Vagina (tissue), 2 donors: ENCODE measurements at regions not wholly inside any gene's neighbourhood (a gene's known extent, or its start where the extent isn't known, plus 50 kb on each side); places are given as distances from the start of the nearest gene placed in this dataset.

Experiments used
- DNase-seq, 2 donors: peaks; one replicate each; pipeline ENCODE4 v3.0.0-alpha.2; 2017; ENCODE audit errors: extremely low spot score in 2 of 2
- H3K27ac ChIP-seq: fragments of 200-600 bp; sonication (generic); one replicate; pipeline ENCODE4 v1.5.1; 2019
- H3K27me3 ChIP-seq: fragments of 200-600 bp; sonication (generic); one replicate; pipeline ENCODE4 v1.5.1; 2019
- H3K36me3 ChIP-seq, 2 donors: fragments of 200-600 bp; sonication (generic); one replicate each; pipeline ENCODE4 v1.5.1; 2017 to 2019
- H3K4me1 ChIP-seq: fragments of 200-600 bp; sonication (generic); one replicate; pipeline ENCODE4 v1.5.1; 2019
- H3K4me3 ChIP-seq, 2 donors: fragments of 200-600 bp; sonication (generic); 1 replicate in 1 of 2; 2 replicates in 1 of 2; pipeline ENCODE4 v1.5.1; 2016 to 2019
- H3K9me3 ChIP-seq: fragments of 200-600 bp; sonication (generic); one replicate; pipeline ENCODE4 v1.5.1; 2019
- CTCF ChIP-seq, 3 experiments: fragments of 450-650 bp in 2 of 3; fragments of 200-600 bp in 1 of 3; sonication (generic) in 1 of 3; IDR thresholded peaks; one replicate each; pipeline ENCODE4 v1.5.1; 2017 to 2019; ENCODE audit warnings: antibody characterized with exemption in 3 of 3, mild to moderate bottlenecking in 2 of 3, moderate library complexity in 2 of 3
- POLR2A ChIP-seq, 2 donors: fragments of 450-650 bp; IDR thresholded peaks; one replicate each; pipeline ENCODE4 v1.6.1; 2017; ENCODE audit warnings: antibody characterized with exemption in 2 of 2, mild to moderate bottlenecking in 2 of 2, moderate library complexity in 2 of 2
- POLR2AphosphoS5 ChIP-seq, 2 donors: sonication (generic); formaldehyde crosslinking; IDR thresholded peaks; one replicate each; pipeline ENCODE4 v1.9.0; 2017; ENCODE audit warnings: antibody characterized with exemption in 2 of 2, mild to moderate bottlenecking in 2 of 2, low read depth in 1 of 2; ENCODE audit not compliant: insufficient read depth in 1 of 2
- intact Hi-C: fragments of 100-400 bp; cut with DNase I; formaldehyde crosslinking; loops from one replicate; pipeline ENCODE4 v1.15.1; 2023

GRCh38 chr3:70519913-70520659 is 207.6 kb upstream of the MDFIC2 start:
- intact Hi-C loops: no loop called here
- Histone ChIP-seq H3K9me3 (no peaks in the 10 kb centered on the region), H3K27ac (no peak overlapping the region), H3K4me3 (no peak overlapping the region), H3K4me1 (no peaks in the 10 kb centered on the region), H3K27me3 (no peaks in the 10 kb centered on the region), H3K36me3 (no peaks in the 10 kb centered on the region)
- DNase-seq: no peak
- TF ChIP-seq POLR2AphosphoS5 (IDR thresholded peaks at IDR 0.05; ENCODE audit: insufficient read depth in 1 of 2, low read depth in 1 of 2) (no peak), POLR2A (IDR thresholded peaks at IDR 0.05) (no peak), CTCF (IDR thresholded peaks at IDR 0.05) (no peak)

- H3K9me3 ChIP-seq: no peaks in the 10 kb centered on the region
- TF ChIP-seq POLR2AphosphoS5 (IDR thresholded peaks at IDR 0.05; ENCODE audit: insufficient read depth in 1 of 2, low read depth in 1 of 2) (no peak), CTCF (IDR thresholded peaks at IDR 0.05) (no peak), POLR2A (IDR thresholded peaks at IDR 0.05) (no peak)
- no peaks in the 10 kb centered on the region for H3K36me3 ChIP-seq
- no peak overlapping the region for H3K4me3 ChIP-seq
- no peak for DNase-seq
- no peaks in the 10 kb centered on the region for H3K27me3 ChIP-seq
- intact Hi-C loops: no loop called here
- no peak overlapping the region for H3K27ac ChIP-seq
- no peaks in the 10 kb centered on the region for H3K4me1 ChIP-seq
Observed at GRCh38 chr3:70519026-70519425, 206.6 kb upstream of the MDFIC2 start.

GRCh38 chr3:70518356-70518755 is 205.9 kb upstream of the MDFIC2 start:
- Histone ChIP-seq H3K9me3 (no peaks in the 10 kb centered on the region), H3K4me3 (no peak overlapping the region), H3K27ac (no peak overlapping the region), H3K27me3 (no peaks in the 10 kb centered on the region), H3K4me1 (no peaks in the 10 kb centered on the region), H3K36me3 (no peaks in the 10 kb centered on the region)
- intact Hi-C loops: no loop called here
- TF ChIP-seq POLR2A (IDR thresholded peaks at IDR 0.05) (no peak), CTCF (IDR thresholded peaks at IDR 0.05) (no peak), POLR2AphosphoS5 (IDR thresholded peaks at IDR 0.05; ENCODE audit: insufficient read depth in 1 of 2, low read depth in 1 of 2) (no peak)
- no peak for DNase-seq

- Histone ChIP-seq H3K36me3 (no peaks in the 10 kb centered on the region), H3K4me3 (no peak overlapping the region), H3K4me1 (no peaks in the 10 kb centered on the region), H3K9me3 (no peaks in the 10 kb centered on the region), H3K27me3 (no peaks in the 10 kb centered on the region), H3K27ac (no peak overlapping the region)
- intact Hi-C loops: no loop called here
- no peak for DNase-seq
- TF ChIP-seq CTCF (IDR thresholded peaks at IDR 0.05) (no peak), POLR2AphosphoS5 (IDR thresholded peaks at IDR 0.05; ENCODE audit: insufficient read depth in 1 of 2, low read depth in 1 of 2) (no peak), POLR2A (IDR thresholded peaks at IDR 0.05) (no peak)
Observed at GRCh38 chr3:70517124-70517890, 204.9 kb upstream of the MDFIC2 start.

- H3K4me1 ChIP-seq: no peaks in the 10 kb centered on the region
- no peaks in the 10 kb centered on the region for H3K9me3 ChIP-seq
- H3K4me3 ChIP-seq: no peak overlapping the region
- H3K36me3 ChIP-seq: no peaks in the 10 kb centered on the region
- no peak for DNase-seq
- H3K27me3 ChIP-seq: no peaks in the 10 kb centered on the region
- intact Hi-C loops: no loop called here
- H3K27ac ChIP-seq: no peak overlapping the region
- TF ChIP-seq POLR2AphosphoS5 (IDR thresholded peaks at IDR 0.05; ENCODE audit: insufficient read depth in 1 of 2, low read depth in 1 of 2) (no peak), CTCF (IDR thresholded peaks at IDR 0.05) (no peak), POLR2A (IDR thresholded peaks at IDR 0.05) (no peak)
Observed at GRCh38 chr3:70516076-70516475, 203.6 kb upstream of the MDFIC2 start.
